HG03439 (cell line): ENCODE measurements at regions not wholly inside any gene's neighbourhood (a gene's known extent, or its start where the extent isn't known, plus 50 kb on each side); places are given as distances from the start of the nearest gene placed in this dataset.

Experiments
- ATAC-seq: cut with Tn5 transposase; IDR thresholded peaks from one replicate; pipeline ENCODE4 v1.9.1; 2021; ENCODE audit warnings: mild to moderate bottlenecking, moderate library complexity; ENCODE audit not compliant: unreplicated experiment

GRCh38 chr9:11275158-11275695, 662.4 kb upstream of the PTPRD start:
- no peak for ATAC-seq

- no peak for ATAC-seq
Observed at GRCh38 chr9:11312966-11313365, 700.2 kb upstream of the PTPRD start.

- ATAC-seq = no peak
Observed at GRCh38 chr9:11318946-11319345, 706.1 kb upstream of the PTPRD start.

GRCh38 chr9:11319538-11319937, 706.7 kb upstream of the PTPRD start:
- no peak for ATAC-seq

GRCh38 chr9:11320989-11321388, 708.2 kb upstream of the PTPRD start:
- no peak for ATAC-seq

GRCh38 chr9:11323457-11323856, 710.7 kb upstream of the PTPRD start:
- ATAC-seq = no peak

GRCh38 chr9:11326231-11326630, 713.4 kb upstream of the PTPRD start:
- ATAC-seq = no peak

- ATAC-seq = no peak
Observed at GRCh38 chr9:11328326-11328725, 715.5 kb upstream of the PTPRD start.

- ATAC-seq = no peak
Observed at GRCh38 chr9:11335011-11335410, 722.2 kb upstream of the PTPRD start.

- ATAC-seq = no peak
Observed at GRCh38 chr9:11338130-11338529, 725.3 kb upstream of the PTPRD start.

GRCh38 chr9:11340654-11341053, 727.9 kb upstream of the PTPRD start:
- no peak for ATAC-seq

- ATAC-seq = no peak
Observed at GRCh38 chr9:11347437-11347836, 734.6 kb upstream of the PTPRD start.

- ATAC-seq = no peak
Observed at GRCh38 chr9:11348366-11348765, 735.6 kb upstream of the PTPRD start.

GRCh38 chr9:11349187-11349586, 736.4 kb upstream of the PTPRD start:
- no peak for ATAC-seq

GRCh38 chr9:11352612-11353011, 739.8 kb upstream of the PTPRD start:
- no peak for ATAC-seq

- no peak for ATAC-seq
Observed at GRCh38 chr9:11356067-11356466, 743.3 kb upstream of the PTPRD start.

- no peak for ATAC-seq
Observed at GRCh38 chr9:11366585-11367129, 753.9 kb upstream of the PTPRD start.

GRCh38 chr9:11374926-11375325, 762.1 kb upstream of the PTPRD start:
- ATAC-seq = no peak

- ATAC-seq = no peak
Observed at GRCh38 chr9:11402621-11403020, 789.8 kb upstream of the PTPRD start.

GRCh38 chr9:11414241-11414640, 801.4 kb upstream of the PTPRD start:
- ATAC-seq = no peak

- no peak for ATAC-seq
Observed at GRCh38 chr9:11417782-11418181, 805.0 kb upstream of the PTPRD start.

- ATAC-seq = no peak
Observed at GRCh38 chr9:11431490-11431889, 818.7 kb upstream of the PTPRD start.

GRCh38 chr9:11432361-11432760, 819.6 kb upstream of the PTPRD start:
- no peak for ATAC-seq
